Chondrocyte (in vitro differentiated cells): ENCODE measurements at regions not wholly inside any gene's neighbourhood (a gene's known extent, or its start where the extent isn't known, plus 50 kb on each side); places are given as distances from the start of the nearest gene placed in this dataset.
A peak's percentile ranks its signal among the peaks of the same experiment; 100 is the strongest.

Source experiments
- DNase-seq: peaks from one replicate; pipeline ENCODE4 v3.0.0; 2021; ENCODE audit warnings: mixed read lengths, low spot score
- H3K27ac Mint-ChIP-seq: one replicate; pipeline ENCODE4 v1.8.0; 2021; ENCODE audit warnings: mild to moderate bottlenecking, moderate library complexity, mixed read lengths; ENCODE audit not compliant: unreplicated experiment
- H3K27me3 Mint-ChIP-seq: 2 replicates; pipeline ENCODE4 v1.8.0; 2021; ENCODE audit warnings: low read depth, mixed read lengths
- H3K36me3 Mint-ChIP-seq: 2 replicates; pipeline ENCODE4 v1.8.0; 2021; ENCODE audit warnings: low read depth, mixed read lengths
- H3K4me1 Mint-ChIP-seq: 2 replicates; pipeline ENCODE4 v1.8.0; 2021; ENCODE audit warnings: low read depth, mild to moderate bottlenecking, mixed read lengths
- H3K4me3 Mint-ChIP-seq: one replicate; pipeline ENCODE4 v1.8.0; 2021; ENCODE audit warnings: mild to moderate bottlenecking, moderate library complexity, mixed read lengths; ENCODE audit not compliant: unreplicated experiment
- H3K9me3 Mint-ChIP-seq: 2 replicates; pipeline ENCODE4 v1.8.0; 2021; ENCODE audit warnings: low read depth, mixed read lengths
- CTCF ChIP-seq: fragments of 200-600 bp; sonication (generic); IDR thresholded peaks from 2 replicates; pipeline ENCODE4 v1.5.0; 2021; ENCODE audit warnings: antibody characterized with exemption, mild to moderate bottlenecking, moderate library complexity

- H3K4me1 Mint-ChIP-seq = peaks cover 85% of the 10 kb centered on the region
- no peak for TF ChIP-seq CTCF
- H3K9me3 Mint-ChIP-seq = no peaks in the 10 kb centered on the region
- H3K27ac Mint-ChIP-seq = peak overlapping the region; percentile 87
- peak overlapping the region; percentile 47 for H3K4me3 Mint-ChIP-seq
- no peak for DNase-seq
- no peaks in the 10 kb centered on the region for H3K27me3 Mint-ChIP-seq
- H3K36me3 Mint-ChIP-seq = no peaks in the 10 kb centered on the region
These were observed 212.5 kb downstream of the DEPDC1B start for GRCh38 chr5:60487476-60487875.

GRCh38 chr5:60485361-60485760, 214.6 kb downstream of the DEPDC1B start:
- peak overlapping the region; percentile 84 for H3K27ac Mint-ChIP-seq
- no peaks in the 10 kb centered on the region for H3K36me3 Mint-ChIP-seq
- no peaks in the 10 kb centered on the region for H3K9me3 Mint-ChIP-seq
- no peaks in the 10 kb centered on the region for H3K27me3 Mint-ChIP-seq
- no peak for TF ChIP-seq CTCF
- DNase-seq = no peak
- no peak overlapping the region for H3K4me3 Mint-ChIP-seq
- peaks cover 90% of the 10 kb centered on the region for H3K4me1 Mint-ChIP-seq

GRCh38 chr5:60483050-60483449, 216.9 kb downstream of the DEPDC1B start:
- H3K4me3 Mint-ChIP-seq = no peak overlapping the region
- peaks cover 84% of the 10 kb centered on the region for H3K4me1 Mint-ChIP-seq
- H3K27ac Mint-ChIP-seq = peak overlapping the region; percentile 28
- H3K9me3 Mint-ChIP-seq = no peaks in the 10 kb centered on the region
- no peak for DNase-seq
- no peaks in the 10 kb centered on the region for H3K36me3 Mint-ChIP-seq
- TF ChIP-seq CTCF = no peak
- H3K27me3 Mint-ChIP-seq = no peaks in the 10 kb centered on the region

GRCh38 chr5:60482301-60482700, 217.7 kb downstream of the DEPDC1B start:
- H3K27me3 Mint-ChIP-seq = no peaks in the 10 kb centered on the region
- peak overlapping the region; percentile 42 for H3K27ac Mint-ChIP-seq
- DNase-seq = no peak
- no peak overlapping the region for H3K4me3 Mint-ChIP-seq
- H3K4me1 Mint-ChIP-seq = peaks cover 80% of the 10 kb centered on the region
- peaks cover 6% of the 10 kb centered on the region for H3K9me3 Mint-ChIP-seq
- H3K36me3 Mint-ChIP-seq = no peaks in the 10 kb centered on the region
- TF ChIP-seq CTCF = no peak

GRCh38 chr5:60479542-60479941, 220.4 kb downstream of the DEPDC1B start:
- H3K36me3 Mint-ChIP-seq = peaks cover 3% of the 10 kb centered on the region
- no peak overlapping the region for H3K4me3 Mint-ChIP-seq
- H3K27me3 Mint-ChIP-seq = no peaks in the 10 kb centered on the region
- no peak for TF ChIP-seq CTCF
- peaks cover 12% of the 10 kb centered on the region for H3K9me3 Mint-ChIP-seq
- DNase-seq = no peak
- H3K27ac Mint-ChIP-seq = no peak overlapping the region
- H3K4me1 Mint-ChIP-seq = peaks cover 58% of the 10 kb centered on the region
